HG03520 (cell line): ENCODE measurements at regions not wholly inside any gene's neighbourhood (a gene's known extent, or its start where the extent isn't known, plus 50 kb on each side); places are given as distances from the start of the nearest gene placed in this dataset.

Source experiments
- ATAC-seq: cut with Tn5 transposase; IDR thresholded peaks from one replicate; pipeline ENCODE4 v1.9.1; 2021; ENCODE audit warnings: mild to moderate bottlenecking, moderate library complexity; ENCODE audit not compliant: unreplicated experiment

DNA sequence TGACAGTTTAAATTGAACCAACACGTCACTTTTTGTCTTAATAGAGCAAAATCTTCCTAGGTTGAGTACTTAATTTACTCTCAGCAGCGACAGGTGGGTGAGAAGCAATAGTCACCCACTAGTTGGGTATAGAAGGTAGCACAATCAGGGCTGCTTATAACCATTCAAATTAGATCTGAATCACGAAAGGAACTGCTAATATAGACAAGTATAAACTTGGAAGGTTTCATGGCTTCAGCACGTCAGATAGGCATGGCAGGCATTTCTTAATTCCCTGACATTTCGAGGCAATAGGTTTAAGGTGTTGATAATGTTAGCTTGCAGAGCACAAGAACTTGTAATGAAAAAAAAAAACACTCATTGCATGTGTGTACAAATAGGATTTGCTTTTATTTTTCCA is 853.4 kb downstream of the PCDH7 start:
- no peak for ATAC-seq

- ATAC-seq, result no peak
These were observed 855.3 kb downstream of the PCDH7 start for GRCh38 chr4:31575504-31575903.

DNA sequence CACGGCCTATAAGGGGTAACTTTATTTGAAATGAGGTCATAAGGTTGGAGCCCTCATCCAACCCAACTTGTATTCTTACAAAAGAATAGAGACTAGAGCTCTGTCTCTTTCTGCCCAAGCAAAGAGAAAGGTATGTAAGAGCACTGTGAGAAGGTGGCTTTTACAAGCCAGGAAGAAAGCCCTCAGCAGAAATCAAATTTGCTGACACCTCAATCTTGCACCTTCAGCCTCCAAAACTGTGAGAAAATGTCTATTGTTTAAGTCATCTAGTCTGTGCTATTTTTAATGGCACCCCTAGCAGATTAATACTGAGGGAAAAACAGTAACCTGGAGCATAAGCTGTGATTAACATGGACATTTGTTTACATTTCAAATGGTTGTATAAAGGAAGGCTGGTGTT is 860.7 kb downstream of the PCDH7 start:
- no peak for ATAC-seq

GRCh38 chr4:31585503-31585902 is 865.3 kb downstream of the PCDH7 start:
- no peak for ATAC-seq

DNA sequence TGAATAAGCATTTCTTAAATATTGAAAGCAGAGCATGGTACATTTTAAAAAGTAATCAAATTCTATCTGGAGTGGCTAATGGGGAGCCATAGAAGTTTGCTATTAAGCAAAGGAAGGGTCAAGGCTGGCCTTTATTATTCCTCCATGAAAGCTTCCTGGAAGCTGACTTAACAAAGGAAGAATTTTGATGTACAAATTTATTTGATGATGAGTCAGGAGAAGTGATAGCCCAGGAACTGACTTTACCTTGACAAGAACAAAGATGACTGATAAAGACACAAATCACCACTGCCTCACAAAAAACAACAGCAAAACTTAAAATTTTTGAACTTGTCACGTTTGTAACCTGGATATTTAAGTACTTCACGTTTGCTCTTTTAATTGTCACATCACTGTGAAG is 872.1 kb downstream of the PCDH7 start:
- ATAC-seq, result no peak

DNA sequence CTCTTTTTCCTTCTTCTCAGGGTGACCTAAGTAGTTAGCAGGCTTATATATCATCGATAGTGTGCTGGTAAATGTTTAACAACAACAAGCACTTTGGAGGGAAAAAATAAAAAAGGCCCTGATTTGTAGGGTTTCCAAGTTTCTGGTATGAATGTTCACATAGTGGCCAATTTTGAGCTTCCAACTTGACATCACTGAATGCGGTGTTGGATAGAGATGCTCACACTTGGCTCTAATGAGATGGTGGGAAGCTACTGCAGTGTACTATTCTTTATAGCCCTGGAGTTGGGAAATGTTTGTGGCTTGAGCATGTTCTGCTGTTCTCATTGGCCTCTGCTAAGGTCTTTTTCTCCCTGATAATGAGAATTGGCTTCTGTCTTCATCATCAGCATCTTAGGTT is 875.3 kb downstream of the PCDH7 start:
- no peak for ATAC-seq

DNA sequence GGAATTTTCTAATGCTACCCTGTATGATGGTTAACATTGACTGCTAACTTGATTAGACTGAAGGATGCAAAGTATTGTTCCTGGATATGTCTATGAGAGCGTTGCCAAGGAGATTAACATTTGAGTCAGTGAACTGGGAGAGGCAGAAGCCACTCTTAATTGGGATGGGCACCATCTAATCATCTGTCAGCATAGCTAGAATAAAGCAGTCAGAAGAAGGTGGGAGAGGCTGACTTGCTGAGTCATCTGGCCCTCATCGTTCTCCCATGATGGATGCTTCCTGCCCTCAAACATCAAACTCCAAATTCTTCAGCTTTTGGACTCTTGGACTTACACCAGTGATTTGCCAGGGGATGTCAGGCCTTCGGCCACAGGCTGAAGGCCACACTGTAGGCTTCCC is 878.5 kb downstream of the PCDH7 start:
- no peak for ATAC-seq

DNA sequence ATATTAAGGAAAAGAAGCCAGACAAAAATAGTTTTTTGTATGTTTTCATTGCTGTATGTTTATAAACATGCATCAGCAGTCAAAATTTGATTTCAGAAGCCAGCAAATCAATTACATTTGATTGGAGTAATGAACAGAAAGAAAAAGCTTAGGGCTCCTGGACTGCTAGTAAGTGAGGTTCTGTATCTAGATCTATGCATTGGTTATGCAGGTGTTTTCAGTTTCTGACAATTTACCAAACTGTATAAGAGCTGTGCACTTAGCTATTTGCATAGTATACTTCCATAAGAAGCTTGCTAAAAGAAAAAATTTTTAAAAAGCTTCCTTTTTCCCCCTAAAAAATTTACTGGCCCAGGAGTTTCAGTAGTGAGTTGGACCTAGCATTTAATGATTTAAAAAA is 881.6 kb downstream of the PCDH7 start:
- ATAC-seq, result no peak

- ATAC-seq, result no peak
These were observed 893.9 kb downstream of the PCDH7 start for GRCh38 chr4:31613946-31614623.

GRCh38 chr4:31617667-31618066 is 897.5 kb downstream of the PCDH7 start:
- ATAC-seq, result no peak

GRCh38 chr4:31620476-31620875 is 900.3 kb downstream of the PCDH7 start:
- ATAC-seq, result no peak

- no peak for ATAC-seq
These were observed 925.1 kb downstream of the PCDH7 start for GRCh38 chr4:31645236-31645635.

GRCh38 chr4:31647786-31648185 is 927.6 kb downstream of the PCDH7 start:
- no peak for ATAC-seq

GRCh38 chr4:31649878-31650277 is 929.7 kb downstream of the PCDH7 start:
- no peak for ATAC-seq

GRCh38 chr4:31651541-31651940 is 931.4 kb downstream of the PCDH7 start:
- ATAC-seq, result no peak

DNA sequence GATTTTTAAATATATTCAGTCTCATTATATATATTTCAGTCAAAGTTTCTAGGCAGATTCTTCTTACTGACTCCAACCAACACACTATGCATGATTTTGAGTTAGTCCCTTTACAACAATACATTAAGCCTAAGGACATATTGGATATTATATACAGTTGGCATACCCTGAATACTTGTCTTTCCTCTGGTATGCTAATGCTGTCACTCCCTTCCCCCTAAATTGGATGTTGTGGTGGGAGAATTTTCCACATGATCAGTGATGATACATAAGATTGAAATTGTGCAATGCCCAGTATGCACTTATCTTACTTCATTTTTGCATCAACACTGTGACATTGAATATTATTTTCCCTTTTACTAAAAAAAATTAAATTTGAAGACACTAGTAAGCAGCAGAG is 935.2 kb downstream of the PCDH7 start:
- no peak for ATAC-seq

- ATAC-seq, result no peak
These were observed 937.8 kb downstream of the PCDH7 start for GRCh38 chr4:31657859-31658570.

DNA sequence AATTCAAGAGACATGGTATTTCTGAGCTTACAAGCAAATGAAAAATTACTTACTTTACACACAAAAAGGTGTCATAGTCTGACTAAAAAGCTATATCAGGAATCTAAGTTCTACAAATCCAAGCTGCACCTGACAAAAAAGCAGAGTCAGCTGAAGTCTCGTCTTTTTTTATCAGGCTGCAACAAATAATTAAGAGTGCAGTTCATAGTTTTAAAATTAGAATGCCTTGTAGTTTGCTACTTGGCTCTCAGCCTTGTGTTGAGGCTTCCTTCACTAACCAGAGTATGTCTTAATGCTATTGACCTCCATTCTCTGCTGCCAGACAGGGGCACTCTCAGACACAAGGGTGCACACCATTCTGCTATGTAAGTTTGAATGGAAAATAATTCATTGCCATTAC is 940.7 kb downstream of the PCDH7 start:
- no peak for ATAC-seq

DNA sequence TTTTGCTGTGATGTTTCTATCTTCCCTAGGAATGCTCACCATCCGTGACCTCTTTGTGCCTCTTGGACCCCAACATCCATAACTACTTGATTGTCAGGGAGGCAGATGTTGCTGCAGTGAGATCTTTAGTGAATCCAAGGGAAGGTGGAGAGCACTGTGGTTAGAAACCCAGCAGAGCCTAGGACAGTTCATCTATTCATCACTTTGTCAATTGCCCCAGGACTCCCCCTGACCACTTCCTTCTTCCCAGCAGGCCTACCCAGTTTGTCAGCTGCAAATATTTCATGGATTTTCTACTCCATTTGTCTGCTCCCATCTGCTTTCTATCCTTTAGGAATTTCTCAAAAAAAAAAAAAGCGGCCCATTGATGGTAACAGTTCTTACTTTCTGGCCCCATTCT is 942.8 kb downstream of the PCDH7 start:
- no peak for ATAC-seq

DNA sequence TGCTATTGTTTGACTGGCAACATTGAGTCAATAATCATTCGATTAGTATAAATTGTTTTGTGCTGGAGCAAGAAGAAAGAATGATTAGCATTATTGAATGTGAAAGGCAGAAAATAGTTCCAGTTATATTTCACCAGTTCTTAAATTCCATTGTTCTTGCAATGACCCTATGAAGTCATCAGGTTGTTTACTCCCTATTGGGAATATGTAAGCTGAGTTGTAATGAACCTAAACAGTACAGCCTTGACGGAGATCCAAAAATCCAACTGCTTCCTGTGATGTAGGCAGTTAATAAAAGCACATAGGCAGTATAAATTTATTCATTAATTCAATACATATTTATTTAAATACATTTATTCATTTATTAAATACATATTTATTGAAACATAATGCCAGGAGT is 947.5 kb downstream of the PCDH7 start:
- ATAC-seq, result no peak

DNA sequence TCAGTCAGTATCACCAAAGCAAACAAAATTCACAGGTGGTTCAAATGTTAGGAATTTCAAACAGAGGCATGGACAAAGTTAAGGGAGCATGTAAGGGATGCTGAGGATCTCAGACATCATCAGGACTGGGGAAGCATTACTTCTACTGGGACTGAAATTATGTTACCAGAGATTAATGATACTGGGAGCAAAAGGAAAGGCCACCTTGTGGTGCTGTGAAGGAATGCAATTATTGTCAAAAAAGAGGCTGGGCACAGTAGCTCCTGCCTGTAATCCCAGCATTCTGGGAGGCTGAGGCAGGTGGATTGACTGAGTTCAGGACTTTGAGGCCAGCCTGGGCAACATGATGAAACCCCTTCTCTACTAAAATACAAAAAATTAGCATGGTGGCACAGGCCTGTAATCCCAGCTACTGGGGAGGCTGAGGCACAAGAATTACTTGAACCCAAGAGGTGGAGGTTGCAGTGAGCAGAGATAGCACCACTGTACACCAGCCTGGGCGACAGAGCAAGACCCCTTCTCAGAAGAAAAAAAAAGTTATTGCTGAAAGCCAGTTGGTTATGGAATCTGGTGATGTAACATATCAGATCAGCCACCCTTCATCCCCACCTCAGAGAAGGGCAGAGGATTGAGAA is 954.3 kb downstream of the PCDH7 start:
- ATAC-seq, result no peak

GRCh38 chr4:31678356-31678755 is 958.2 kb downstream of the PCDH7 start:
- no peak for ATAC-seq
